B cell (primary cell): ENCODE measurements at regions not wholly inside any gene's neighbourhood (a gene's known extent, or its start where the extent isn't known, plus 50 kb on each side); places are given as distances from the start of the nearest gene placed in this dataset.

Experiments
- ATAC-seq: fragments of 200-7000 bp; cut with Tn5 transposase; one replicate; pipeline ENCODE4 v1.10.0; 2021; ENCODE audit warnings: low read depth, mild to moderate bottlenecking, moderate number of reproducible peaks, moderate library complexity
- CTCF ChIA-PET: fragments of 350-600 bp; sonication (Branson Sonifier 250); formaldehyde crosslinking; loops from one replicate; lab custom pipeline; 2021; ENCODE audit warnings: antibody characterized with exemption, inconsistent platforms; lab: Charles Lee
- POLR2A ChIA-PET: fragments of 350-600 bp; sonication (Branson Sonifier 250); formaldehyde crosslinking; loops from one replicate; lab custom pipeline; 2021; ENCODE audit warnings: antibody characterized with exemption; lab: Charles Lee
- DNase-seq: peaks from one replicate; pipeline ENCODE4 v3.0.0; 2013
- H2AFZ ChIP-seq: 2 replicates; pipeline ENCODE4 v1.6.1; 2012; ENCODE audit warnings: mild to moderate bottlenecking, low read depth, low read length; ENCODE audit not compliant: insufficient read depth, poor library complexity, severe bottlenecking
- H3K27ac ChIP-seq, 2 donors: 1 replicate in 1 of 2; 2 replicates in 1 of 2; pipeline ENCODE4 v1.5.1; 2012 to 2013; ENCODE audit warnings: low read length in 2 of 2, mild to moderate bottlenecking in 2 of 2, moderate library complexity in 1 of 2
- H3K27me3 ChIP-seq, 4 experiments: fragments of 200-600 bp in 1 of 4; sonication (generic) in 1 of 4; replicated peaks in 1 of 4; 1 replicate in 2 of 4; 2 replicates in 2 of 4; pipeline versions ENCODE4 v1.6.1 to v1.7.0; 2013 to 2016; ENCODE audit warnings: low read length in 3 of 4, mild to moderate bottlenecking in 2 of 4, mixed read lengths in 1 of 4, moderate library complexity in 1 of 4; ENCODE audit not compliant: insufficient read depth in 4 of 4, control insufficient read depth in 3 of 4; ENCODE audit errors: control extremely low read depth in 1 of 4
- H3K36me3 ChIP-seq, 2 experiments: replicated peaks in 1 of 2; 1 replicate in 1 of 2; 2 replicates in 1 of 2; pipeline versions ENCODE4 v1.6.1 to v1.7.1; 2013; ENCODE audit warnings: low read length in 1 of 2; ENCODE audit not compliant: insufficient read depth in 2 of 2, control insufficient read depth in 1 of 2; ENCODE audit errors: control extremely low read depth in 1 of 2, extremely low read depth in 1 of 2
- H3K4me1 ChIP-seq, 2 donors: fragments of 200-600 bp in 1 of 2; sonication (generic) in 1 of 2; 1 replicate in 1 of 2; 2 replicates in 1 of 2; pipeline versions ENCODE4 v1.5.1 to v1.6.1; 2013 to 2017; ENCODE audit warnings: low read length in 2 of 2; ENCODE audit not compliant: control insufficient read depth in 2 of 2, insufficient read depth in 2 of 2
- H3K4me2 ChIP-seq: replicated peaks from 2 replicates; pipeline ENCODE3; 2012; ENCODE audit warnings: mild to moderate bottlenecking, low read depth, low read length; ENCODE audit not compliant: poor library complexity, severe bottlenecking
- H3K4me3 ChIP-seq, 5 experiments: fragments of 200-600 bp in 1 of 5; sonication (generic) in 1 of 5; 1 replicate in 3 of 5; 2 replicates in 2 of 5; pipeline versions ENCODE4 v1.5.1 to v1.7.0; 2011 to 2016; ENCODE audit warnings: low read length in 4 of 5, mild to moderate bottlenecking in 4 of 5, low read depth in 2 of 5, control low read depth in 1 of 5, moderate library complexity in 1 of 5; ENCODE audit not compliant: insufficient read depth in 1 of 5; ENCODE audit errors: control extremely low read depth in 1 of 5, extremely low read depth in 1 of 5
- H3K79me2 ChIP-seq: fragments of 200-600 bp; sonication (generic); one replicate; pipeline ENCODE4 v1.6.0; 2016; ENCODE audit warnings: low read length; ENCODE audit not compliant: control insufficient read depth, insufficient read depth
- H3K9ac ChIP-seq: fragments of 200-600 bp; sonication (generic); 2 replicates; pipeline ENCODE4 v1.6.1; 2017; ENCODE audit warnings: mild to moderate bottlenecking, low read length, moderate library complexity
- H3K9me3 ChIP-seq, 3 donors: one replicate each; pipeline versions ENCODE4 v1.6.1 to v1.7.1; 2013; ENCODE audit warnings: low read length in 2 of 3; ENCODE audit not compliant: control insufficient read depth in 2 of 3, insufficient read depth in 1 of 3; ENCODE audit errors: control extremely low read depth in 1 of 3
- H4K20me1 ChIP-seq: 2 replicates; pipeline ENCODE4 v1.6.0; 2012; ENCODE audit warnings: mild to moderate bottlenecking, low read length; ENCODE audit not compliant: insufficient read depth, control insufficient read depth, poor library complexity, severe bottlenecking
- H3K27ac Mint-ChIP-seq: one replicate; pipeline ENCODE4 v1.8.0; 2021; ENCODE audit warnings: mixed read lengths
- H3K27me3 Mint-ChIP-seq: one replicate; pipeline ENCODE4 v1.8.0; 2021; ENCODE audit warnings: mixed read lengths
- H3K4me1 Mint-ChIP-seq: one replicate; pipeline ENCODE4 v1.8.0; 2021; ENCODE audit warnings: mixed read lengths
- H3K4me3 Mint-ChIP-seq: one replicate; pipeline ENCODE4 v1.8.0; 2021; ENCODE audit warnings: mixed read lengths
- H3K9me3 Mint-ChIP-seq: one replicate; pipeline ENCODE4 v1.8.0; 2022; ENCODE audit warnings: mixed read lengths; ENCODE audit not compliant: insufficient read depth
- CTCF ChIP-seq: fragments of 200-600 bp; IDR thresholded peaks from one replicate; pipeline ENCODE4 v1.8.0; 2022; ENCODE audit warnings: antibody characterized with exemption, mild to moderate bottlenecking
- EZH2 ChIP-seq: IDR thresholded peaks from 2 replicates; pipeline ENCODE4 v1.6.1; 2012; ENCODE audit warnings: borderline replicate concordance, low read depth, mild to moderate bottlenecking, moderate library complexity, low read length; ENCODE audit not compliant: insufficient read depth, poor library complexity, severe bottlenecking
- WGBS: methylation state at CpG from one replicate; pipeline ENCODE4 v1.1.5; 2013; ENCODE audit warnings: missing lambda C conversion rate; ENCODE audit not compliant: insufficient coverage; 5-methylcytosine and 5-hydroxymethylcytosine counted together
- intact Hi-C: fragments of 100-400 bp; cut with micrococcal nuclease; formaldehyde crosslinking; loops from one replicate; pipeline ENCODE4 v1.10.0; 2022

- Histone ChIP-seq H3K4me3 (no peak overlapping the region), H3K79me2 (no peaks in the 10 kb centered on the region), H3K4me1 (peaks cover 0 to 4% of the 10 kb centered on the region in 2 donors), H3K9ac (no peak overlapping the region), H2AFZ (no peak overlapping the region), H3K27ac (no peak overlapping the region), H4K20me1 (no peaks in the 10 kb centered on the region), H3K9me3 (no peaks in the 10 kb centered on the region), H3K27me3 (peaks cover 0 to 5% (median 1%) of the 10 kb centered on the region in 4 experiments), H3K36me3 (no peaks in the 10 kb centered on the region), H3K4me2 (no peak overlapping the region)
- POLR2A ChIA-PET = no interaction called here
- no peak overlapping the region for H3K27ac Mint-ChIP-seq
- WGBS = 9% methylated on average over 8 of the region's 17 CpGs
- no peaks in the 10 kb centered on the region for H3K9me3 Mint-ChIP-seq
- peak overlapping the region; percentile 14 for H3K4me3 Mint-ChIP-seq
- intact Hi-C loops = no loop called here
- DNase-seq (no peak), ATAC-seq (no peak)
- TF ChIP-seq EZH2 (no peak), CTCF (no peak)
- H3K27me3 Mint-ChIP-seq = peaks cover 18% of the 10 kb centered on the region
- CTCF ChIA-PET = interaction anchor here (1.9 kb wide), 1 partner anchor 20 kb away, joined by 7 read pairs; no protein-coding TSS in a partner anchor
- peaks cover 5% of the 10 kb centered on the region for H3K4me1 Mint-ChIP-seq
Measured at GRCh38 chr4:138851391-138852335, 163.9 kb upstream of the NOCT start.

GRCh38 chr4:138845664-138846063, 169.9 kb upstream of the NOCT start:
- TF ChIP-seq EZH2 (no peak), CTCF (no peak)
- Histone ChIP-seq H3K4me3 (no peak overlapping the region), H3K27ac (no peak overlapping the region), H3K4me1 (no peaks in the 10 kb centered on the region), H4K20me1 (no peaks in the 10 kb centered on the region), H3K79me2 (no peaks in the 10 kb centered on the region), H3K9ac (no peak overlapping the region), H3K27me3 (peaks cover 0 to 3% (median 0%) of the 10 kb centered on the region in 4 experiments), H3K36me3 (no peaks in the 10 kb centered on the region), H3K9me3 (no peaks in the 10 kb centered on the region), H2AFZ (no peak overlapping the region), H3K4me2 (no peak overlapping the region)
- 88% methylated on average over 6 of the region's 9 CpGs for WGBS
- DNase-seq = no peak
- H3K4me3 Mint-ChIP-seq = no peak overlapping the region
- H3K4me1 Mint-ChIP-seq = no peaks in the 10 kb centered on the region
- H3K27me3 Mint-ChIP-seq = peaks cover 16% of the 10 kb centered on the region
- ATAC-seq = no peak
- ChIA-PET POLR2A (no interaction called here), CTCF (interaction anchor here (1.7 kb wide), 1 partner anchor 25 kb away, joined by 5 read pairs; no protein-coding TSS in a partner anchor)
- intact Hi-C loops = no loop called here
- no peak overlapping the region for H3K27ac Mint-ChIP-seq
- no peaks in the 10 kb centered on the region for H3K9me3 Mint-ChIP-seq
